Activated CD4-positive, alpha-beta T cell treated with anti-CD3 and anti-CD28 coated beads, Interleukin-2, Interleukin-4, amounts not matched to agents 100 ng/mL and 50 ng/mL, durations not matched to agents 16 hours and 8 hours (primary cell): ENCODE measurements at regions not wholly inside any gene's neighbourhood (a gene's known extent, or its start where the extent isn't known, plus 50 kb on each side); places are given as distances from the start of the nearest gene placed in this dataset.

Experiments
- DNase-seq: peaks from one replicate; pipeline ENCODE4 v3.0.0-alpha.2; 2020; ENCODE audit warnings: low spot score

GRCh38 chr17:13933441-13934276, 135.6 kb upstream of the COX10 start:
- no peak for DNase-seq

- no peak for DNase-seq
Measured at GRCh38 chr17:13939222-13939621, 130.1 kb upstream of the COX10 start.

- DNase-seq = no peak
Measured at GRCh38 chr17:13940858-13941665, 128.2 kb upstream of the COX10 start.

GRCh38 chr17:13941781-13942180, 127.5 kb upstream of the COX10 start:
- DNase-seq = no peak

GRCh38 chr17:13943909-13944308, 125.4 kb upstream of the COX10 start:
- no peak for DNase-seq

GRCh38 chr17:13947499-13947898, 121.8 kb upstream of the COX10 start:
- DNase-seq = no peak

- no peak for DNase-seq
Measured at GRCh38 chr17:13952009-13952750, 117.1 kb upstream of the COX10 start.

GRCh38 chr17:13953841-13954240, 115.5 kb upstream of the COX10 start:
- no peak for DNase-seq

- no peak for DNase-seq
Measured at GRCh38 chr17:13957636-13958035, 111.7 kb upstream of the COX10 start.

GRCh38 chr17:13958773-13959172, 110.5 kb upstream of the COX10 start:
- DNase-seq = no peak

GRCh38 chr17:13961265-13961664, 108.0 kb upstream of the COX10 start:
- no peak for DNase-seq

- DNase-seq = no peak
Measured at GRCh38 chr17:13962716-13963240, 106.5 kb upstream of the COX10 start.

GRCh38 chr17:13967416-13967815, 101.9 kb upstream of the COX10 start:
- DNase-seq = no peak

GRCh38 chr17:13970531-13970930, 98.8 kb upstream of the COX10 start:
- DNase-seq = no peak

- no peak for DNase-seq
Measured at GRCh38 chr17:13973960-13974651, 95.2 kb upstream of the COX10 start.

GRCh38 chr17:13977837-13978236, 91.5 kb upstream of the COX10 start:
- no peak for DNase-seq

- no peak for DNase-seq
Measured at GRCh38 chr17:13978478-13978877, 90.8 kb upstream of the COX10 start.

GRCh38 chr17:13981881-13982280, 87.4 kb upstream of the COX10 start:
- DNase-seq = no peak

- DNase-seq = no peak
Measured at GRCh38 chr17:13984956-13985355, 84.3 kb upstream of the COX10 start.

- no peak for DNase-seq
Measured at GRCh38 chr17:13986855-13987254, 82.4 kb upstream of the COX10 start.

- DNase-seq = no peak
Measured at GRCh38 chr17:13989138-13989537, 80.2 kb upstream of the COX10 start.

GRCh38 chr17:13993106-13993505, 76.2 kb upstream of the COX10 start:
- no peak for DNase-seq
